SK-N-SH (cell line): ENCODE measurements at regions not wholly inside any gene's neighbourhood (a gene's known extent, or its start where the extent isn't known, plus 50 kb on each side); places are given as distances from the start of the nearest gene placed in this dataset.
"Not testable (repeated sequence)": the region's sequence is repeated elsewhere in the genome, so short reads cannot be mapped to it uniquely, and the experiment has no call there.

Experiments
- CTCF ChIA-PET: fragments of 300-600, 350-600 bp; formaldehyde crosslinking; extraction: SDS; loops from one replicate; lab custom pipeline; 2021; lab: Yijun Ruan, JAX
- POLR2A ChIA-PET: fragments of 350-600 bp; sonication (Branson Sonifier 250); formaldehyde crosslinking; extraction: SDS; loops from one replicate; lab custom pipeline; 2020; ENCODE audit warnings: antibody characterized with exemption, inconsistent platforms; lab: Yijun Ruan, JAX
- DNase-seq: peaks from one replicate; pipeline ENCODE4 v3.0.0; 2012
- H2AFZ ChIP-seq: fragments of 200-600 bp; sonication (generic); 2 replicates; pipeline ENCODE4 v1.8.1; 2016; ENCODE audit warnings: antibody characterized with exemption, mild to moderate bottlenecking, low read depth
- H3F3A ChIP-seq: fragments of 200-600 bp; sonication (generic); replicated peaks from 2 replicates; pipeline ENCODE3; 2016; ENCODE audit warnings: antibody characterized with exemption, mild to moderate bottlenecking; ENCODE audit not compliant: insufficient read depth
- H3K27ac ChIP-seq, 2 experiments: fragments of 200-500 bp in 1 of 2; fragments of 200-600 bp in 1 of 2; sonication (Bioruptor generic) in 1 of 2; sonication (generic), shearing (Covaris generic) in 1 of 2; 2 replicates each; pipeline versions ENCODE4 v1.5.1 to v1.6.1; 2014 to 2016; ENCODE audit warnings: low read depth in 2 of 2, inconsistent platforms in 1 of 2, low read length in 1 of 2, mild to moderate bottlenecking in 1 of 2, mixed read lengths in 1 of 2
- H3K27me3 ChIP-seq: fragments of 200-600 bp; sonication (generic), shearing (Covaris generic); 2 replicates; pipeline ENCODE4 v1.6.1; 2016; ENCODE audit warnings: mixed run types; ENCODE audit not compliant: insufficient read depth
- H3K36me3 ChIP-seq, 2 experiments: fragments of 200-500 bp in 1 of 2; fragments of 200-600 bp in 1 of 2; sonication (Bioruptor generic) in 1 of 2; sonication (generic) in 1 of 2; replicated peaks in 1 of 2; 2 replicates each; pipeline versions ENCODE3 to v1.5.1; 2014 to 2016; ENCODE audit warnings: low read length in 1 of 2, mild to moderate bottlenecking in 1 of 2; ENCODE audit not compliant: insufficient read depth in 2 of 2, control insufficient read depth in 1 of 2
- H3K4me1 ChIP-seq, 2 experiments: fragments of 200-500 bp in 1 of 2; fragments of 200-600 bp in 1 of 2; sonication (Bioruptor generic) in 1 of 2; sonication (generic), shearing (Covaris generic) in 1 of 2; 2 replicates each; pipeline versions ENCODE4 v1.5.1 to v1.6.1; 2014 to 2016; ENCODE audit warnings: low read depth in 1 of 2, low read length in 1 of 2, mixed run types in 1 of 2; ENCODE audit not compliant: insufficient read depth in 2 of 2, control insufficient read depth in 1 of 2
- H3K4me2 ChIP-seq: fragments of 200-600 bp; sonication (generic), shearing (Covaris generic); 2 replicates; pipeline ENCODE4 v1.6.1; 2017; ENCODE audit warnings: mixed run types
- H3K4me3 ChIP-seq, 2 experiments: fragments of 200-500 bp in 1 of 2; fragments of 200-600 bp in 1 of 2; sonication (Bioruptor generic) in 1 of 2; sonication (generic), shearing (Covaris generic) in 1 of 2; 2 replicates each; pipeline versions ENCODE4 v1.5.1 to v1.8.1; 2014 to 2016; ENCODE audit warnings: low read depth in 2 of 2, inconsistent platforms in 1 of 2, low read length in 1 of 2, mild to moderate bottlenecking in 1 of 2, mixed read lengths in 1 of 2, moderate library complexity in 1 of 2
- H3K79me2 ChIP-seq: fragments of 200-600 bp; sonication (generic); 2 replicates; pipeline ENCODE4 v1.8.1; 2017; ENCODE audit warnings: mild to moderate bottlenecking; ENCODE audit not compliant: insufficient read depth
- H3K9ac ChIP-seq: fragments of 200-600 bp; sonication (generic); 2 replicates; pipeline ENCODE4 v1.6.1; 2017; ENCODE audit warnings: mixed run types
- H3K9me2 ChIP-seq: fragments of 200-600 bp; sonication (generic); 2 replicates; pipeline ENCODE4 v1.6.1; 2017; ENCODE audit warnings: mixed run types
- H3K9me3 ChIP-seq: fragments of 200-600 bp; sonication (generic); 2 replicates; pipeline ENCODE4 v1.6.1; 2017; ENCODE audit warnings: mixed run types, mild to moderate bottlenecking, moderate library complexity
- H4K20me1 ChIP-seq: fragments of 200-600 bp; sonication (generic); 2 replicates; pipeline ENCODE4 v1.6.1; 2017; ENCODE audit warnings: mild to moderate bottlenecking, mixed run types; ENCODE audit not compliant: insufficient read depth
- CTCF ChIP-seq: fragments of 200-600 bp; sonication (generic); IDR thresholded peaks from 2 replicates; pipeline ENCODE4 v1.6.1; 2017; ENCODE audit warnings: antibody characterized with exemption, mild to moderate bottlenecking, moderate library complexity
- EP300 ChIP-seq, 2 experiments: IDR thresholded peaks; 2 replicates each; pipeline versions ENCODE4 v1.4.0 to v1.6.1; 2012; ENCODE audit warnings: borderline replicate concordance in 1 of 2, low read depth in 1 of 2, low read length in 1 of 2
- FOXJ3 ChIP-seq: sonication (generic); formaldehyde crosslinking; IDR thresholded peaks from 2 replicates; pipeline ENCODE4 v1.5.1; 2020; ENCODE audit warnings: mild to moderate bottlenecking, missing genetic modification reagents
- IRF3 ChIP-seq: fragments of 150-350 bp; IDR thresholded peaks from 2 replicates; pipeline ENCODE4 v1.6.1; 2016; ENCODE audit warnings: mild to moderate bottlenecking, low read depth, low read length
- JUND ChIP-seq: IDR thresholded peaks from 2 replicates; pipeline ENCODE4 v1.4.0; 2012
- MAX ChIP-seq: IDR thresholded peaks from 2 replicates; pipeline ENCODE4 v1.4.0; 2012; ENCODE audit warnings: low read depth
- MEF2A ChIP-seq: IDR thresholded peaks from 2 replicates; pipeline ENCODE4 v1.4.0; 2012; ENCODE audit warnings: low read depth, borderline replicate concordance
- MXI1 ChIP-seq: IDR thresholded peaks from 2 replicates; pipeline ENCODE4 v1.6.1; 2012; ENCODE audit warnings: mild to moderate bottlenecking, low read depth, low read length, improper control_type of control experiment
- NFIC ChIP-seq: IDR thresholded peaks from 2 replicates; pipeline ENCODE4 v1.4.0; 2012; ENCODE audit warnings: borderline replicate concordance
- RAD21 ChIP-seq: IDR thresholded peaks from 2 replicates; pipeline ENCODE4 v1.6.1; 2012; ENCODE audit warnings: mild to moderate bottlenecking, low read length
- RCOR1 ChIP-seq: fragments of 150-350 bp; IDR thresholded peaks from 2 replicates; pipeline ENCODE4 v1.6.1; 2017; ENCODE audit warnings: antibody characterized with exemption, low read length
- REST ChIP-seq: IDR thresholded peaks from 2 replicates; pipeline ENCODE4 v1.6.1; 2012; ENCODE audit warnings: mild to moderate bottlenecking, low read depth, low read length, moderate library complexity
- SIN3A ChIP-seq: IDR thresholded peaks from 2 replicates; pipeline ENCODE4 v1.6.1; 2012; ENCODE audit warnings: low read depth, mild to moderate bottlenecking, low read length, moderate library complexity, borderline replicate concordance
- SMC3 ChIP-seq: IDR thresholded peaks from 2 replicates; pipeline ENCODE4 v1.6.1; 2012; ENCODE audit warnings: low read depth, low read length, improper control_type of control experiment
- TCF12 ChIP-seq: IDR thresholded peaks from 2 replicates; pipeline ENCODE4 v1.4.0; 2012
- TEAD4 ChIP-seq: IDR thresholded peaks from 2 replicates; pipeline ENCODE4 v1.4.0; 2012; ENCODE audit warnings: mild to moderate bottlenecking, borderline replicate concordance; ENCODE audit not compliant: insufficient read depth
- USF2 ChIP-seq: fragments of 150-350 bp; IDR thresholded peaks from 2 replicates; pipeline ENCODE4 v1.6.1; 2017; ENCODE audit warnings: antibody characterized with exemption, low read length, low read depth, borderline replicate concordance
- YY1 ChIP-seq: IDR thresholded peaks from 2 replicates; pipeline ENCODE4 v1.4.0; 2012; ENCODE audit warnings: low read depth, mild to moderate bottlenecking
- ZBTB33 ChIP-seq: IDR thresholded peaks from 2 replicates; pipeline ENCODE4 v1.4.0; 2012; ENCODE audit warnings: low read depth, borderline replicate concordance
- WGBS: methylation state at CpG from one replicate; pipeline ENCODE4 v1.1.6; 2017; ENCODE audit warnings: low lambda C conversion rate; 5-methylcytosine and 5-hydroxymethylcytosine counted together

- Histone ChIP-seq H3K4me1 (no peaks in the 10 kb centered on the region), H3K27me3 (no peaks in the 10 kb centered on the region), H3K9ac (no peak overlapping the region), H3K9me3 (no peaks in the 10 kb centered on the region), H3K36me3 (no peaks in the 10 kb centered on the region), H4K20me1 (no peaks in the 10 kb centered on the region), H3K79me2 (no peaks in the 10 kb centered on the region), H3F3A (peaks cover 5% of the 10 kb centered on the region), H3K4me2 (no peak overlapping the region), H3K27ac (no peak overlapping the region), H2AFZ (no peak overlapping the region), H3K9me2 (no peaks in the 10 kb centered on the region), H3K4me3 (no peak overlapping the region)
- ChIA-PET CTCF (interaction anchor here (0.7 kb wide), 1 partner anchor 77 kb away, joined by 3 read pairs; no protein-coding TSS in a partner anchor), POLR2A (no interaction called here)
- 87% methylated on average over 15 of the region's 25 CpGs for WGBS
- TF ChIP-seq CTCF = no peak
- no peak for TF ChIP-seq FOXJ3
- TF ChIP-seq USF2 = no peak
- TF ChIP-seq TEAD4 = no peak
- TF ChIP-seq MEF2A = no peak
- no peak for TF ChIP-seq SMC3
- no peak for TF ChIP-seq MXI1
- no peak for TF ChIP-seq RCOR1
- no peak for TF ChIP-seq NFIC
- TF ChIP-seq IRF3 = no peak
- no peak for TF ChIP-seq RAD21
- TF ChIP-seq YY1 = no peak
- no peak for TF ChIP-seq REST
- no peak for TF ChIP-seq MAX
- TF ChIP-seq ZBTB33 = no peak
- no peak for TF ChIP-seq TCF12
- no peak for TF ChIP-seq EP300 (IDR thresholded peaks at IDR 0.05; ENCODE audit: borderline replicate concordance in 1 of 2, low read depth in 1 of 2, low read length in 1 of 2)
- TF ChIP-seq SIN3A = no peak
- TF ChIP-seq JUND = no peak
- DNase-seq = no peak
Measured at GRCh38 chr4:159420162-159421057, 317.5 kb downstream of the RAPGEF2 start.

- H4K20me1 ChIP-seq, H3K9ac ChIP-seq, H3F3A ChIP-seq, H2AFZ ChIP-seq, H3K4me2 ChIP-seq, DNase-seq, H3K27ac ChIP-seq, H3K4me3 ChIP-seq, H3K9me2 ChIP-seq, H3K36me3 ChIP-seq, POLR2A ChIA-PET, H3K27me3 ChIP-seq, H3K79me2 ChIP-seq, H3K4me1 ChIP-seq, H3K9me3 ChIP-seq: not testable (repeated sequence)
- 89% methylated on average over 5 of the region's 5 CpGs for WGBS
- CTCF ChIA-PET = interaction anchor here (0.7 kb wide), 1 partner anchor 77 kb away, joined by 3 read pairs; no protein-coding TSS in a partner anchor
Measured at GRCh38 chr4:159421058-159421419, 318.2 kb downstream of the RAPGEF2 start.
